Prostate gland (tissue), 2 donors: ENCODE measurements at regions not wholly inside any gene's neighbourhood (a gene's known extent, or its start where the extent isn't known, plus 50 kb on each side); places are given as distances from the start of the nearest gene placed in this dataset.

ENCODE experiments used
- POLR2A ChIP-seq: fragments of 450-650 bp; IDR thresholded peaks from one replicate; pipeline ENCODE4 v1.6.1; 2016; ENCODE audit warnings: antibody characterized with exemption, mild to moderate bottlenecking
- TF ChIP-seq, protein P1 (sequence below), 4 experiments: fragments of 200-600 bp in 2 of 4; fragments of 450-650 bp in 2 of 4; sonication (generic) in 2 of 4; IDR thresholded peaks; 1 replicate in 3 of 4; 2 replicates in 1 of 4; pipeline ENCODE4 v1.5.1; 2016 to 2019; ENCODE audit warnings: antibody characterized with exemption in 4 of 4, mild to moderate bottlenecking in 2 of 4, moderate library complexity in 2 of 4

DNA sequence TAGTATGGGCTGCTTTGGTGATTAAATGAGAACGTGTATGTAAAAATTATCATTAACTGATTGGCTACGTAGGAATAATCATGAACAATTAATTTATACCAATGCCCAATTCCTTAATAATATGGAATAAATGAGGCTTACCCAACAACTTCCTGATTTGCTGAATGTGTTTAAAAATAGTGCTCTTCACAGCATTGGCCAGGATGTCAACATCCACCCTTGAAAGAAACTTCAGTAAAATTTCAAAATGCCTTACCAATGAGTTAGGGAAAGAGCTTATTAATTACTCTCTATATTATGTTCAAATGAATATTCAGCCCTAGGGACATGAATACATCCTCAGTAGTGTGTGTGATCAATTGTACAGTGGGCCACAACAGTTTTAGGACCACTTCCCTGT lies 401.4 kb downstream of the PSAT1 start:
- no peak for TF ChIP-seq POLR2A
- TF ChIP-seq, protein P1, sequence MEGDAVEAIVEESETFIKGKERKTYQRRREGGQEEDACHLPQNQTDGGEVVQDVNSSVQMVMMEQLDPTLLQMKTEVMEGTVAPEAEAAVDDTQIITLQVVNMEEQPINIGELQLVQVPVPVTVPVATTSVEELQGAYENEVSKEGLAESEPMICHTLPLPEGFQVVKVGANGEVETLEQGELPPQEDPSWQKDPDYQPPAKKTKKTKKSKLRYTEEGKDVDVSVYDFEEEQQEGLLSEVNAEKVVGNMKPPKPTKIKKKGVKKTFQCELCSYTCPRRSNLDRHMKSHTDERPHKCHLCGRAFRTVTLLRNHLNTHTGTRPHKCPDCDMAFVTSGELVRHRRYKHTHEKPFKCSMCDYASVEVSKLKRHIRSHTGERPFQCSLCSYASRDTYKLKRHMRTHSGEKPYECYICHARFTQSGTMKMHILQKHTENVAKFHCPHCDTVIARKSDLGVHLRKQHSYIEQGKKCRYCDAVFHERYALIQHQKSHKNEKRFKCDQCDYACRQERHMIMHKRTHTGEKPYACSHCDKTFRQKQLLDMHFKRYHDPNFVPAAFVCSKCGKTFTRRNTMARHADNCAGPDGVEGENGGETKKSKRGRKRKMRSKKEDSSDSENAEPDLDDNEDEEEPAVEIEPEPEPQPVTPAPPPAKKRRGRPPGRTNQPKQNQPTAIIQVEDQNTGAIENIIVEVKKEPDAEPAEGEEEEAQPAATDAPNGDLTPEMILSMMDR (IDR thresholded peaks at IDR 0.05): no peak
